Transverse colon (tissue), 3 donors: ENCODE measurements at regions not wholly inside any gene's neighbourhood (a gene's known extent, or its start where the extent isn't known, plus 50 kb on each side); places are given as distances from the start of the nearest gene placed in this dataset.

Experiments used
- EP300 ChIP-seq: sonication (generic); formaldehyde crosslinking; IDR thresholded peaks from one replicate; pipeline ENCODE4 v1.6.1; 2017; ENCODE audit warnings: antibody characterized with exemption, low read depth
- POLR2A ChIP-seq: fragments of 450-650 bp; IDR thresholded peaks from one replicate; pipeline ENCODE4 v1.6.1; 2016; ENCODE audit warnings: antibody characterized with exemption, mild to moderate bottlenecking, moderate library complexity
- TF ChIP-seq, protein P1 (sequence below), 5 experiments: fragments of 200-600 bp in 3 of 5; fragments of 450-650 bp in 2 of 5; sonication (generic) in 3 of 5; IDR thresholded peaks; 1 replicate in 2 of 5; 2 replicates in 3 of 5; pipeline ENCODE4 v1.5.1; 2016 to 2017; ENCODE audit warnings: antibody characterized with exemption in 5 of 5, inconsistent platforms in 3 of 5, mild to moderate bottlenecking in 2 of 5, moderate library complexity in 1 of 5

DNA sequence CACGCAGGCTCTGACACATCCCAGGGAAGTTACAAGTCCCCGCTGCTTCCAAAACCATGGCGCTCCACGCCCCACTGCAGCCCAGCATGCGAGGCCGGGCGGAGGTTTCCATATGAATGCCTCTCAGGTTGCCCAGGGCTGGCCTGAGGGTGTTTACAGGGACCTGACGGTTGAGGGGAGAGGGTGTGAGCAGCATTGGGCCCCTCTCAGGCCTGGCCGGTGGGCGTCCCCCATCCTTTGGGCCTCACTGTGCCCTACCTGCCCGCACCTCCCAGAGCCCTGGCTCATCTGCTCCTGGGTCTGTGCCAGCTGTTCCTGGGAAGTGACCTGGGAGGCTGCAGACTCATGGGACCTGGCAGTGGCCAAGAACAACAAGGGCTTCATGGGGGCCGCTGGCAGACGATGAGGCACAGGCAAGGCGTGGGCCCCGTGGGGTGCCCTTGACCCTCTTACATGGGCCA is 173.5 kb downstream of the C16orf95 start:
- TF ChIP-seq, protein P1, sequence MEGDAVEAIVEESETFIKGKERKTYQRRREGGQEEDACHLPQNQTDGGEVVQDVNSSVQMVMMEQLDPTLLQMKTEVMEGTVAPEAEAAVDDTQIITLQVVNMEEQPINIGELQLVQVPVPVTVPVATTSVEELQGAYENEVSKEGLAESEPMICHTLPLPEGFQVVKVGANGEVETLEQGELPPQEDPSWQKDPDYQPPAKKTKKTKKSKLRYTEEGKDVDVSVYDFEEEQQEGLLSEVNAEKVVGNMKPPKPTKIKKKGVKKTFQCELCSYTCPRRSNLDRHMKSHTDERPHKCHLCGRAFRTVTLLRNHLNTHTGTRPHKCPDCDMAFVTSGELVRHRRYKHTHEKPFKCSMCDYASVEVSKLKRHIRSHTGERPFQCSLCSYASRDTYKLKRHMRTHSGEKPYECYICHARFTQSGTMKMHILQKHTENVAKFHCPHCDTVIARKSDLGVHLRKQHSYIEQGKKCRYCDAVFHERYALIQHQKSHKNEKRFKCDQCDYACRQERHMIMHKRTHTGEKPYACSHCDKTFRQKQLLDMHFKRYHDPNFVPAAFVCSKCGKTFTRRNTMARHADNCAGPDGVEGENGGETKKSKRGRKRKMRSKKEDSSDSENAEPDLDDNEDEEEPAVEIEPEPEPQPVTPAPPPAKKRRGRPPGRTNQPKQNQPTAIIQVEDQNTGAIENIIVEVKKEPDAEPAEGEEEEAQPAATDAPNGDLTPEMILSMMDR (IDR thresholded peaks at IDR 0.05): no peak
- TF ChIP-seq EP300 (no peak), POLR2A (no peak)
